Small intestine (tissue), 7 donors: ENCODE measurements at regions not wholly inside any gene's neighbourhood (a gene's known extent, or its start where the extent isn't known, plus 50 kb on each side); places are given as distances from the start of the nearest gene placed in this dataset.

ENCODE experiments used
- DNase-seq, 2 donors: peaks; one replicate each; pipeline versions ENCODE4 v3.0.0 to v3.0.0-alpha.2; 2013
- FAIRE-seq: peaks from 2 replicates; lab custom pipeline; 2012; peaks lifted over from hg19 to GRCh38; lab: Jason Lieb, UNC
- H3K27ac ChIP-seq, 3 donors: one replicate each; pipeline ENCODE4 v1.5.1; 2013; ENCODE audit warnings: low read length in 2 of 3, mild to moderate bottlenecking in 2 of 3, control low read depth in 1 of 3, inconsistent platforms in 1 of 3, low read depth in 1 of 3, moderate library complexity in 1 of 3
- H3K27me3 ChIP-seq, 3 donors: one replicate each; pipeline ENCODE4 v1.6.1; 2013; ENCODE audit warnings: low read length in 3 of 3, inconsistent platforms in 1 of 3; ENCODE audit not compliant: control insufficient read depth in 3 of 3, insufficient read depth in 3 of 3
- H3K36me3 ChIP-seq, 3 donors: one replicate each; pipeline ENCODE4 v1.6.1; 2013; ENCODE audit warnings: low read length in 3 of 3, inconsistent platforms in 1 of 3, low read depth in 1 of 3, mild to moderate bottlenecking in 1 of 3, moderate library complexity in 1 of 3; ENCODE audit not compliant: control insufficient read depth in 3 of 3, insufficient read depth in 2 of 3
- H3K4me1 ChIP-seq, 3 donors: one replicate each; pipeline ENCODE4 v1.6.1; 2013; ENCODE audit warnings: low read length in 2 of 3, inconsistent platforms in 1 of 3, low read depth in 1 of 3, mild to moderate bottlenecking in 1 of 3, moderate library complexity in 1 of 3; ENCODE audit not compliant: control insufficient read depth in 3 of 3, insufficient read depth in 2 of 3
- H3K4me3 ChIP-seq, 3 donors: one replicate each; pipeline ENCODE4 v1.5.1; 2013; ENCODE audit warnings: low read length in 3 of 3, control low read depth in 1 of 3, inconsistent platforms in 1 of 3, low read depth in 1 of 3, mild to moderate bottlenecking in 1 of 3, moderate library complexity in 1 of 3
- H3K9me3 ChIP-seq, 2 donors: one replicate each; pipeline ENCODE4 v1.6.1; 2013; ENCODE audit warnings: low read depth in 1 of 2, low read length in 1 of 2; ENCODE audit not compliant: control insufficient read depth in 2 of 2, insufficient read depth in 1 of 2
- WGBS, 3 donors: extraction: QIAGEN DNeasy Blood & Tissue Kit; methylation state at CpG; one replicate each; pipeline ENCODE4 v1.1.7; 2013; 5-methylcytosine and 5-hydroxymethylcytosine counted together
- donor health status: healthy with polysubstance abuse.
- donor health status: control.
- donor health status: control.
- donor health status: Bipolar disorder and iron deficiency.
- donor health status: healthy.

DNA sequence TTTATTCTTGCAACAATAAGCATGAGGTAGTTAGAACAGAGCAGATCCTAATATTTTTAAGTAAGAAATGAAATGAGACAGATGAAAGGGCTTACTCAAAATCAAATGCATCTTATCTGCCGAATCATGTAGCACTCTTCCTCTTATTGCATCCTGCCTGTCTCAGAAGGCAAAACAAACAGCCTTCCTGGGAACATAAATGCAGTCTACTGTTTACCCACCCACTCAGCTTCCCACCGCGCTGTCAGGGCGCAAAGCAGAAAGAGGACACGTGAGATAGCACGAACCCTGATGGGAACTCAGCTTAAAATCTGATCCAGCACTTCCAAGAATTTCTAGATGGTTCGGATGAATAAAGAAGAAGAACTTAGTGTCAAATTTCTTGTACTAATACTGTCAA is 114.4 kb upstream of the CDK1 start:
- no peaks in the 10 kb centered on the region for H3K27me3 ChIP-seq
- DNase-seq, result no peak
- no peaks in the 10 kb centered on the region for H3K9me3 ChIP-seq
- no peak overlapping the region for H3K27ac ChIP-seq
- no peak overlapping the region for H3K4me3 ChIP-seq
- FAIRE-seq, result no peak
- 67 to 92% (median 80%) methylated on average over 7 of the region's 7 CpGs for WGBS, 3 donors
- H3K36me3 ChIP-seq, result no peaks in the 10 kb centered on the region
- H3K4me1 ChIP-seq, result no peaks in the 10 kb centered on the region

DNA sequence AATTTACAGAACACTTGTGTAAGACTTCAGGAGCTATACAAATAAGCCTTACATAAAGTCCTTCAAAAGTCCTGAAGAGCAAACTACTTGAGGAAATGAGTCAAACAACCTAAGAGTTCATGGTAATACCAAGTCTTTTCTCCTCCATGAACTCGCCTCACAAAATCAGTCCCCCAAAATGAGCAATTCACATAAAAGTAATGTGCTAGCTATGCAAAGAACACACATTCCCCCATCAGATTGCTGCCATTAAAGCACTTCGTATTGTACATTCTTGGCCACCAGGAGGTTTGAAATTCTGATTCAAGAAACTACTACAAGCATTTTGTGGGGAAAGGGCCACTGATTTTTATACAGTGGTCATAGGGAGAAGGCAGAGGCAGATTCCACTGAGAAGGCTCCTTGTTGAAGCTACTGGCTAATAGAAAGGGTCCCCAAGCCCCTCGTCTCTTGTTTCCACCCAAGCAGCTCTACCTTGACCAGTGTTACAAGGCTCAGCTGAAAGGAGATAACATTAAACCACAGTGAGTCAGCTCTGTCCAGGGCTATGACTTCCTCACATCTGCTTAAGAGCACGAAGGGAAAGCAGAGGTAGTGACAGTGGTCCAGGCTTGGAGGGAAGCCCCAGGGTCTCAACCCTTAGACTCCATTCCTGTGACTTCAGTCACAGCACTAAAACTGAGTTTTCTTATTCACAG is 115.2 kb upstream of the CDK1 start:
- H3K36me3 ChIP-seq, result no peaks in the 10 kb centered on the region
- no peak for FAIRE-seq
- H3K4me3 ChIP-seq, result no peak overlapping the region
- H3K27me3 ChIP-seq, result no peaks in the 10 kb centered on the region
- H3K27ac ChIP-seq, result no peak overlapping the region
- H3K4me1 ChIP-seq, result no peaks in the 10 kb centered on the region
- H3K9me3 ChIP-seq, result no peaks in the 10 kb centered on the region
- no peak for DNase-seq
- 75 to 91% (median 77%) methylated on average over 4 of the region's 4 CpGs for WGBS, 3 donors

DNA sequence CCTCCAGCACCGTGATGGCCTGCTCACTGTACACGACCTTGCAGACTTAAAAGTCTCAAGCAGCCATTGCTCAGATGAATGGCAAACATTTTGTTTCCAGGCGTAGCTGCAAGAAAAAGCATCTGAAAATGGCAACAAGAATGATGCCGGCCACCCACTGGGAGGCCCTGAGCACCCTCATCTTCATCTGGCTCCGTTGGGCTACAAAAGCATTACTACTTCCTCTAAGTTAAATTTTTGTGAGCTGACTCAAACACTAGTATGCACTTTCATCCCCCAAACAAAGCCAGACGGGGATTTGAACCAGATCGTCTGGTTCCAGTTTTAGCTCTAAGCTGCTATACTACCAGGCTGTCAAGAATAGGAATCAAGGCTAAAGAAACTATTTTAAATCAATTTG is 116.6 kb upstream of the CDK1 start:
- no peak overlapping the region for H3K27ac ChIP-seq
- H3K27me3 ChIP-seq, result no peaks in the 10 kb centered on the region
- no peak overlapping the region for H3K4me3 ChIP-seq
- no peak for DNase-seq
- WGBS, 3 donors, result 77 to 84% (median 78%) methylated on average over 7 of the region's 7 CpGs
- H3K9me3 ChIP-seq, result no peaks in the 10 kb centered on the region
- FAIRE-seq, result no peak
- H3K36me3 ChIP-seq, result no peaks in the 10 kb centered on the region
- H3K4me1 ChIP-seq, result no peaks in the 10 kb centered on the region

DNA sequence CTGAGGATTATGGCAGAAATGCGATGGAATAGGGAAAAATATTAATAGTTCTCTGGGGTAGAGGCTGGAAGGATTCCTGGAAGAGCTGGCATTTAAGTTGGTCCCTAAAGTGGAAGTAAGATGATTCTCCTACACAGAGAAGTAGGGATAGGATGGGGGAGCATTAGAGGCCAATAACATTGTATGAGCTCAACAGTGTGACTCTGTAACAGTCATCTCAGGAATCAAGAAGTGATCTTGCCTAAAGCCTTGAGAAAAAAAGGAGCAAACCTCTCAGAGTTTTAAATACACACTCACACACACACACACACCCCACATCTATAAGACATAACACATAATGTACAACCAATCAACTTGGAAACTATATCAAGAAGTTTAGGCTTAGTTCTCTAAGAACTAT is 117.7 kb upstream of the CDK1 start:
- Histone ChIP-seq H3K4me3 (no peak overlapping the region), H3K9me3 (no peaks in the 10 kb centered on the region), H3K36me3 (no peaks in the 10 kb centered on the region), H3K27ac (no peak overlapping the region), H3K4me1 (no peaks in the 10 kb centered on the region), H3K27me3 (no peaks in the 10 kb centered on the region)
- 53 to 97% (median 88%) methylated on average over 1 of the region's 1 CpG for WGBS, 3 donors
- no peak for FAIRE-seq
- no peak for DNase-seq

DNA sequence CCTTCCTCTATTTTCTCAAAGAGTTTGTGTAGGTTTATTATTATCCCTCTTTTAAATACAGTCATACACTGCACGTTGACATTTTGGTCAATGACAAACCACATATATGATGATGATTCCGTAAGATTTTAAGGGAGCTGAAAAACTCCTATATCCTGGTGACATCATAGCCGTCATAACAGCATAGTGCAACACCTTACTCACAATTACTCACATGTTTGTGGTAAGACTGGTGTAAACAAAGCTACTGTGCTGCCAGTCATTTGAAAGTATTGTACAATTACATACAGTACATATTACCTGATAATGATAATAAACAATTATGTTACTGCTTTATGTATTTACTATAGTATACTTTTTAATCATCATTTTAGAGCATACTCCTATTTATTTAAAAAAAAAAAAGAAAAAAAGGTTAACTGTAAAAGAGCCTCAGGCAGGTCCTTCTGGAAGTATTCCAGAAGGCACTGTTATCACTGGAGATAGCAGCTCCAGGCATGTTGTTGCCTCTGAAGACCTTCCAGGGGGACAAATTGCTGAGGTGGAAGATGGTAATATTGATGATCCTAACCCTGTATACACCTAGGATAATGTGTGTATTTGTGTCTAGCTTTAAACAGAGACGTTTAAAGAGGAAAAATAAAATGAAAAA is 123.3 kb upstream of the CDK1 start:
- Histone ChIP-seq H3K4me3 (no peak overlapping the region), H3K4me1 (no peaks in the 10 kb centered on the region), H3K27me3 (no peaks in the 10 kb centered on the region), H3K36me3 (no peaks in the 10 kb centered on the region), H3K9me3 (no peaks in the 10 kb centered on the region), H3K27ac (no peak overlapping the region)
- no peak for DNase-seq
- WGBS, 3 donors, result 64 to 72% (median 65%) methylated on average over 4 of the region's 4 CpGs
- no peak for FAIRE-seq

DNA sequence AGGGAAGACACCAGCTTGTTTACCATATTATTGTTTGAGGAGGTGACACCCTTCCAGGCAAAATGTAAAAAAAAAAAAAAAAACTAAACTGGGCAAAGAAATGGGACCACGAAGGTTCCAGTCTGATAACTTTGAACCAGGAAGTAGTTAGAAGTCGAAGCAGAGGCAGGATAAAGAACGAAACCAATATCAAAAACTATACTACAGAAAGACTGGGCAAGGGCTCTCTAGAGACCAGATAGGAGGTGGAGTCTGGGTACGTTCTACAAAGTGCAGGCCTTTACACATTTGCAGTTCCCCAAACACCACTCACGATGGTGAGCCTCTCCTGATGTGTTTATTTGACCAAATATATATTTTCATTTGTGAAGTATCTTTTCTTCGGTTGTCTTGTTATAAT is 125.7 kb upstream of the CDK1 start:
- no peak overlapping the region for H3K4me3 ChIP-seq
- H3K4me1 ChIP-seq, result no peaks in the 10 kb centered on the region
- no peaks in the 10 kb centered on the region for H3K9me3 ChIP-seq
- H3K27ac ChIP-seq, result no peak overlapping the region
- no peak for FAIRE-seq
- 68 to 77% (median 75%) methylated on average over 6 of the region's 6 CpGs for WGBS, 3 donors
- DNase-seq, result no peak
- no peaks in the 10 kb centered on the region for H3K27me3 ChIP-seq
- no peaks in the 10 kb centered on the region for H3K36me3 ChIP-seq

DNA sequence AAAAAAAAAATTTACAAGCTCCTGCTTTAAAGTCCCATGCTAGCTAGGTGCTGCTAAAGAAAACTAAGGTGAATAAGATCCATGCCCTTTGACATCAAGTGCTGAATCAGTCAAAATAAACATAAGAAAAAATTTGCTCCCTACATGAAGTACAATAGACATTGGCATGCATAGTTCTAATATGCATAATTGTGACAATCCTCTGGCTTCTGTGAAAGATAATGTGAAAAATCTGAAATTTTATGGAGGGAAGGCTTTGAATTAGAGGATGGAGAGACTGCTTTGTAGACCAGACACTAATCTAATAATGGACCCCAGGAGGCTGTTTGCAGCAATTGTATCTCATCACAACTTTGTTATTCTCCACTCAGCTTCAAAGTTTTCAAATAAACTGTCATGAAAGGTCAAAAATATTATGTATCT is 127.9 kb upstream of the CDK1 start:
- no peaks in the 10 kb centered on the region for H3K27me3 ChIP-seq
- H3K4me1 ChIP-seq, result peaks cover 0 to 6% (median 0%) of the 10 kb centered on the region in 3 donors
- H3K4me3 ChIP-seq, result no peak overlapping the region
- H3K27ac ChIP-seq, result no peak overlapping the region
- no peaks in the 10 kb centered on the region for H3K36me3 ChIP-seq
- FAIRE-seq (no peak), DNase-seq (no peak)
- H3K9me3 ChIP-seq, result no peaks in the 10 kb centered on the region

DNA sequence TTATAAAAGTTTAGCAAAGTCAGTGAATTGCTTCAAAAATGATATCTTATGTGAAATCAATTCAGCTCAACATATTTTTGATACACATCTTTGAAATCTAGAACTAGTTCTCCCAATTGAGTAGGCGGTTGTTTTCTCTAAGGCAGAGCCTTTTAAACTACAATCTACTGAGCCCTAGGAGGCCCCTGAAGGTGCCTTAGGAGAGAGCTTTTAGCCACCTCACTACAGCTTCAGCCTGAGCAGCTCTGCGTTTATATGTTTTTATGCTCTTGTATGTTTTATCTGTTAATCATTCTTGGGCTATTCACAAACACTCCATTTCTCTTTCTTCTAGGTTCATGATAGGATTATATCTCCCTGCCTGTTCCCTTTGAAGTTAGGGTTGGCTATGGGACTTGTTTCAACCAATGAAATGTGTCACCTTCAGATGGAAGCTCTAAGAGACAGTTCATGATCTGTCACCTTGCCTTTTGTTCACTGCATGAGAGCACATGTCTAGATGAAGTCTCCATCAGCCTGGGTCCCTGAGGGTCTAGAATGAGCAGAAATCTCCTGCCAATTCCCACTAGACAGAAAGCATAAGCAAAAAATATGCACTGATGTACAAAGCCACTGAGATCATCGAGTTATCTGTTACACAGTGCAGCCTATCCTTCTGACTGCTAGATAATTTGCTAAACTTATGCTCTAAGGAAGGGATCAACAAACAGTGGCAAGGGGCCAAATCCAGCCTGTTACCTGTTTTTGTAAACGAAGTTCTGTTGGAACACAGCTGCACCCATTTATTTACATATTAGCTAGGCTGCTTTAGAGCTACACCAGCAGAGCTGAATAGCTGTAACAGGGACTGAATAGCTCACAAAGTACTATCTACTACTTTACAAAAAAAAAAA is 128.5 kb upstream of the CDK1 start:
- Histone ChIP-seq H3K4me3 (no peak overlapping the region), H3K27me3 (no peaks in the 10 kb centered on the region), H3K27ac (no peak overlapping the region), H3K36me3 (no peaks in the 10 kb centered on the region), H3K4me1 (peaks cover 0 to 6% (median 0%) of the 10 kb centered on the region in 3 donors), H3K9me3 (no peaks in the 10 kb centered on the region)
- 33 to 43% (median 41%) methylated on average over 4 of the region's 4 CpGs for WGBS, 3 donors
- no peak for DNase-seq
- no peak for FAIRE-seq
